ENCODE measurements at regions not wholly inside any gene's neighbourhood (a gene's known extent, or its start where the extent isn't known, plus 50 kb on each side); places are given as distances from the start of the nearest gene placed in this dataset.

- TF ChIP-seq, protein P1, sequence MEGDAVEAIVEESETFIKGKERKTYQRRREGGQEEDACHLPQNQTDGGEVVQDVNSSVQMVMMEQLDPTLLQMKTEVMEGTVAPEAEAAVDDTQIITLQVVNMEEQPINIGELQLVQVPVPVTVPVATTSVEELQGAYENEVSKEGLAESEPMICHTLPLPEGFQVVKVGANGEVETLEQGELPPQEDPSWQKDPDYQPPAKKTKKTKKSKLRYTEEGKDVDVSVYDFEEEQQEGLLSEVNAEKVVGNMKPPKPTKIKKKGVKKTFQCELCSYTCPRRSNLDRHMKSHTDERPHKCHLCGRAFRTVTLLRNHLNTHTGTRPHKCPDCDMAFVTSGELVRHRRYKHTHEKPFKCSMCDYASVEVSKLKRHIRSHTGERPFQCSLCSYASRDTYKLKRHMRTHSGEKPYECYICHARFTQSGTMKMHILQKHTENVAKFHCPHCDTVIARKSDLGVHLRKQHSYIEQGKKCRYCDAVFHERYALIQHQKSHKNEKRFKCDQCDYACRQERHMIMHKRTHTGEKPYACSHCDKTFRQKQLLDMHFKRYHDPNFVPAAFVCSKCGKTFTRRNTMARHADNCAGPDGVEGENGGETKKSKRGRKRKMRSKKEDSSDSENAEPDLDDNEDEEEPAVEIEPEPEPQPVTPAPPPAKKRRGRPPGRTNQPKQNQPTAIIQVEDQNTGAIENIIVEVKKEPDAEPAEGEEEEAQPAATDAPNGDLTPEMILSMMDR (IDR thresholded peaks at IDR 0.05; ENCODE audit: low read depth, low read length, poor library complexity, severe bottlenecking), result no peak
- no peak for TF ChIP-seq EZH2phosphoT487 (IDR thresholded peaks at IDR 0.05; ENCODE audit: borderline replicate concordance, low read length)
These were observed 129.2 kb upstream of the PTPRM start for GRCh38 chr18:7437870-7438269.
